GM12873 (cell line): ENCODE measurements at regions not wholly inside any gene's neighbourhood (a gene's known extent, or its start where the extent isn't known, plus 50 kb on each side); places are given as distances from the start of the nearest gene placed in this dataset.

Experiments
- CTCF ChIP-seq: IDR thresholded peaks from 2 replicates; pipeline ENCODE4 v1.5.1; 2012; ENCODE audit warnings: low read depth, mild to moderate bottlenecking, moderate library complexity, low read length, control low read depth; ENCODE audit not compliant: insufficient read depth; ENCODE audit errors: missing control alignments

DNA sequence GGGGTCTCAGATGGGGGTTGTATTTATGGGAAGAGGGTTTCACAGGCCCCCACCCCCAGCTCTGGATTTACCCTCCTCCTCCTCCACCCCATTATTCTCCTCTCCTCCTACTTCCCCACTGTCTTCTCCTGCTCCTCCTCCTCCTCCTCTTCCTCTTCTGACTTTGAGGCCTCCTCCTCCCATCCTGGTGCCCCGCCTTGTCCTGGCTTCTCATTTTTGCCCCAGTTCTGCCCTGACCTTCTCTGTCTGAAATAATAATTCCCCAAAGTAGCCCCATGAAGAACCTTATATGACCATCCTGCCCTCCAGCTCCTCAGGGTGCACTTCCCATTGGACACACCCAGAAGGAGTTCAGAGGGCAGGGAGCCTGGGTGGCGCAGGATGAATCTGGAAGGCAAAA, 351.4 kb upstream of the GATB start:
- TF ChIP-seq CTCF, result no peak

- no peak for TF ChIP-seq CTCF
Measured at GRCh38 chr4:152110780-152111179, 350.0 kb upstream of the GATB start.

DNA sequence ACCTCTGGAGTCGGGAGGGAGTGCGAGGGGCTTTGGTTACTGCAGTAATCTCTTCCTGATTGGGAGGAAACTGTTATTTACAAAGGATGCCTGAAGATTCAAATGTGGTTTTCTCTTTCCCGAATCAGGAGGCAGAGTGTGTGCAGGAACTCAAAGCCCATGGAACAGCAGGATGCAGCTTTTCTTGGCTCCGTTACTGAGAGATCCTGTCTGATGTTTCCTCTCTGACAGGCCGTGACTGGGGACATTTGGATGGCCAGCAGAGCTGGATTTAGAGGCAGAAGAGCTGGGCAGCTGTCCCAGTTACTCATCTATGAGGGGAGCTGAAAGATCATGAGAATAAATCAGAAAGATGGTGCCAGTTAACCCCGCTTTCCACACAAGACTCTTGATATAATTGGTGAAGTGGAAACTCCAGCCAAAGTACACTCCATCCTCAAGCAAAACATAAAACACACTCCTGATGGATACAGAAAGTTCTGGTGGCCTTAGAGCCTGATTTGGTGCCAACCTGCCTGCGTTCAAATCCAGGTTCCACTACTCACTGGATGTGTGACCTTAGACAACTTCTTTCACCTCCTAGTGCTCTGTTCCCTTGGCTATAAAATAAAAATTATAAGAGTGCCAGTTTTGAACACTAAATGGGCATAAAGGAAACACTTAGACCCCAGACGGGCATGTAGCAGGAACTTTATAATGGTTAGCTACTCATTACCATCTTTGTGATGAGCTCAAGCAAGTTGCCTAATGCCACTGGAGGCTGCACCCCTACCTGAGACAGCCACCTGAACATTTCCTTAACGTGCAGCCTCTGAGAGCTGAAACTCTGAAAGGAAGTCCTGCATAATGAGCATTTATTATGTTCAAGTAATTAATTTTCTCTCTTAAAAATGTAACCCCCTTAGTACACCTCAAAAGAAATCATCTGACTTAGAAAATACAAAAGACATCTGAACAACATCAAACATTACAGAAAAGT, 349.0 kb upstream of the GATB start:
- TF ChIP-seq CTCF, result no peak

DNA sequence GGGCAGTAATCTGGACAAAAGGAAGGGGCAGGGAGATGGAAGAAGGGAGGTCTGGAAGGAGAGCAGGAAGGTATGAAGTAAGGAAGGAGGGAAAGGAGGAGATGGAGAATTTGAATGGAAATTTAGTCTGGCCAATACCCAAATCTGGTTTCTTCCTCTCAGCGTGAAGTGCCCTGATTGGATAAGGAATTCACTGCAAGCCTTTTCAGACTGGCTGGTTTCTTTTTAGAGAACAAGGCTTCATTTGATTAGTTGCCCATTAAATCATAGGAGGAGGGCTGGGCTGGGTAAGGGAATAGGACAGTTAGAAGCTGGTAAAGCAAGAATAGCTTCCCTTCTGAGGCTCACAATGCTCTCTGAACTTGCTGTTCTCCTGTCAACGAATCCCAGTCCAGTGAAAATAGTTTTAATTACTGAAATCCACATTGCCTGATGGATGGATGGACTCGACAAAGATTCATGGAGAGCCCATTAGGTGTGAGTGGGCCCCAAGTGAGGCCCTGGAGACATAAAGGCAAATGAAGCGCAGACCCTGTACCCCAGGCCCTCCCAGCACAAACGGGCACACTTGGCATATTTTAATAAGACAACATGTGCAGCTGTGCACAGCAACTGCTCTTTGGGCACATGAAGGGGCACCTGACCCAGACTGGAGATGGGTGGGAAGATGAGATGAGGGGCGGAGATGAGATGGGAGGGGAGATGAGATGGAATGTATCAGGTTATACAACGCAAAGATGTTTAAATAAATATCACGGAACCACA, 347.1 kb upstream of the GATB start:
- TF ChIP-seq CTCF, result no peak

DNA sequence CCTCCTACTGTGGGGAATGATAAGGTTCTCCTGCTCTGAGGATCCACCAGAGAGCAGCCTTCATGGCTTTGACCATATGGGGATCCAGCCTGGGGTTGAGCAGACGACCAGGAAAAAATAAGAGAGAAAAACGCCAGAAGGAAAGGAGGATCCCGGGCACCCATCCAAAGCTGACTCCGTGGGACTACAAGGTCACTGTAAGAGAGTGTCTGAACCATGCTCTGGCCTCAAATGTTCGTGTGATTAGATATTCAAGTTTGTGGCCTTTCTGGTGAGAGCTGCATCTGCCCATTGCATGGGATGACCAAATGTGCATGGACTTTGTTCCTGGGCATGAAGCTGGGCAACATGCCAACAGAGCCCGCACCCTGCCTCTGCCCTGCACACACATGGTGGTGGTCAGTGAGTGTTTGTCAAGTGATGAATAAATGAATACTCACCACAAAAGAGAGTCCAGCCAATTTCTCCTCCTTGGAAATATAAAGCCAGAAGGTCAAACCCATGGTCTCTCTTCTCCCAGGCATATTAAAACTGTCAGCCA, 346.0 kb upstream of the GATB start:
- no peak for TF ChIP-seq CTCF

DNA sequence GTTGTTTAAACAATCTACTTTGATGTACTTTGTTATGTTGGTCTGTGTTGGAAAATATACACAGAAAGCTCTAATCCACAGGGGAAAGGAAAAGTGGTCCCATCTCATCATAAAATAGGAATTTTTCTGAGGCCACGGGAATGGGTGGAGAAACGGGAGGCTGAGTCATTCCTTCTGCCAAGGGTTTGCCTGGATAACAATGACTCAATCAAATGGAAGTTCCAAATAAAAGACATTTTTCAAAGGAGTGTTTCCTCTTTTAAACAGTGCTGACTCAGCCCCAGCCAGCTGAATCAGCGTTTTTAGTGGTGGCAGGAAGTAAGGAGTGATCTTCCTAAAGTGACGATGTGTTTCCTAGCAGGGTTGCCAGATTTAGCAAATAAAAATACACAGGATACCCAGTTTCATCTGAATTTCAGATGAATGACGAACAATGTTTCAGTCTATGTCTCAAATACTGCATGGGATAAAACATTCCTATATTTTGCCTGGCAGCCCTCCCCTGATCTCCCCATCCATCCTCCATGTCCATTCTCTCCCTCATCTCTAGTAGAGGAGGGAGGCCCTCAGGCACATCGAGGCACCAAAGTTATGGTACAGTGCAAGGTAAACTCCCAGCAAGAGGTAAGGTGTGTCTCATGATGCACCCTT, 345.4 kb upstream of the GATB start:
- no peak for TF ChIP-seq CTCF
